ENCODE measurements at regions not wholly inside any gene's neighbourhood (a gene's known extent, or its start where the extent isn't known, plus 50 kb on each side); places are given as distances from the start of the nearest gene placed in this dataset.

- no peak overlapping the region for H3K27ac ChIP-seq
- H3K4me1 ChIP-seq, result no peaks in the 10 kb centered on the region
- H3K36me3 ChIP-seq, result no peaks in the 10 kb centered on the region
- no peaks in the 10 kb centered on the region for H3K27me3 ChIP-seq
- no peak overlapping the region for H3K4me3 ChIP-seq
- TF ChIP-seq CTCF (IDR thresholded peaks at IDR 0.05), result no peak
- intact Hi-C loops (cut with DNase I), result no loop called here
- H3K9me3 ChIP-seq, result no peaks in the 10 kb centered on the region
- no peak for DNase-seq (ENCODE audit: low spot score in 2 of 2)
These were observed 73.9 kb upstream of the BRINP1 start for GRCh38 chr9:119443179-119443578.

- no peak for TF ChIP-seq CTCF (IDR thresholded peaks at IDR 0.05)
These were observed 72.6 kb upstream of the BRINP1 start for GRCh38 chr9:119441832-119442231.

GRCh38 chr9:119441338-119441737 is 72.1 kb upstream of the BRINP1 start:
- intact Hi-C loops (cut with DNase I), result no loop called here
- Histone ChIP-seq H3K27ac (no peak overlapping the region), H3K9me3 (no peaks in the 10 kb centered on the region), H3K4me1 (no peaks in the 10 kb centered on the region), H3K4me3 (no peak overlapping the region), H3K36me3 (no peaks in the 10 kb centered on the region), H3K27me3 (no peaks in the 10 kb centered on the region)
- DNase-seq (ENCODE audit: low spot score in 2 of 2), result no peak
- no peak for TF ChIP-seq CTCF (IDR thresholded peaks at IDR 0.05)

More at GRCh38 chr9:119441832-119442231, 72.6 kb upstream of the BRINP1 start:
- intact Hi-C loops (cut with DNase I), result no loop called here
- Histone ChIP-seq H3K4me1 (no peaks in the 10 kb centered on the region), H3K27me3 (no peaks in the 10 kb centered on the region), H3K36me3 (no peaks in the 10 kb centered on the region), H3K4me3 (no peak overlapping the region), H3K27ac (no peak overlapping the region), H3K9me3 (no peaks in the 10 kb centered on the region)
- DNase-seq (ENCODE audit: low spot score in 2 of 2), result no peak

- H3K4me1 ChIP-seq, result no peaks in the 10 kb centered on the region
- no peaks in the 10 kb centered on the region for H3K27me3 ChIP-seq
- H3K9me3 ChIP-seq, result no peaks in the 10 kb centered on the region
- no peaks in the 10 kb centered on the region for H3K36me3 ChIP-seq
- DNase-seq (ENCODE audit: low spot score in 2 of 2), result no peak
- H3K27ac ChIP-seq, result no peak overlapping the region
- intact Hi-C loops (cut with DNase I), result no loop called here
- no peak for TF ChIP-seq CTCF (IDR thresholded peaks at IDR 0.05)
- no peak overlapping the region for H3K4me3 ChIP-seq
These were observed 67.0 kb upstream of the BRINP1 start for GRCh38 chr9:119436261-119436660.

GRCh38 chr9:119435076-119435475 is 65.8 kb upstream of the BRINP1 start:
- H3K9me3 ChIP-seq, result no peaks in the 10 kb centered on the region
- no peaks in the 10 kb centered on the region for H3K4me1 ChIP-seq
- H3K36me3 ChIP-seq, result no peaks in the 10 kb centered on the region
- intact Hi-C loops (cut with DNase I), result no loop called here
- no peak overlapping the region for H3K27ac ChIP-seq
- TF ChIP-seq CTCF (IDR thresholded peaks at IDR 0.05), result no peak
- no peak overlapping the region for H3K4me3 ChIP-seq
- no peak for DNase-seq (ENCODE audit: low spot score in 2 of 2)
- H3K27me3 ChIP-seq, result no peaks in the 10 kb centered on the region

GRCh38 chr9:119432428-119432827 is 63.2 kb upstream of the BRINP1 start:
- intact Hi-C loops (cut with DNase I), result no loop called here
- Histone ChIP-seq H3K4me3 (no peak overlapping the region), H3K9me3 (peaks cover 0 to 3% of the 10 kb centered on the region in 2 donors), H3K36me3 (no peaks in the 10 kb centered on the region), H3K4me1 (no peaks in the 10 kb centered on the region), H3K27me3 (no peaks in the 10 kb centered on the region), H3K27ac (no peak overlapping the region)
- no peak for DNase-seq (ENCODE audit: low spot score in 2 of 2)
- TF ChIP-seq CTCF (IDR thresholded peaks at IDR 0.05), result no peak

Measured in ascending aorta (tissue), 2 donors.